HCT116 (cell line): ENCODE measurements at regions not wholly inside any gene's neighbourhood (a gene's known extent, or its start where the extent isn't known, plus 50 kb on each side); places are given as distances from the start of the nearest gene placed in this dataset.

Experiments used
- CBX3 ChIP-seq: IDR thresholded peaks from 2 replicates; pipeline ENCODE4 v1.6.1; 2012; ENCODE audit warnings: low read depth
- CEBPB ChIP-seq: IDR thresholded peaks from 2 replicates; pipeline ENCODE4 v1.6.1; 2012; ENCODE audit warnings: low read depth
- CTCF ChIP-seq, 3 experiments: fragments of 200-600 bp in 1 of 3; sonication (generic) in 1 of 3; IDR thresholded peaks in 2 of 3; conservative IDR thresholded peaks in 1 of 3; 2 replicates each; pipeline ENCODE4 v1.5.1; 2012 to 2017; ENCODE audit warnings: low read depth in 2 of 3, low read length in 2 of 3, antibody characterized with exemption in 1 of 3, borderline replicate concordance in 1 of 3, control low read depth in 1 of 3, mild to moderate bottlenecking in 1 of 3, mixed read lengths in 1 of 3, mixed run types in 1 of 3, moderate library complexity in 1 of 3; ENCODE audit not compliant: insufficient read depth in 1 of 3
- EZH2 ChIP-seq: fragments of 200-600 bp; sonication (generic); IDR thresholded peaks from 2 replicates; pipeline ENCODE4 v1.6.1; 2017; ENCODE audit warnings: antibody characterized with exemption, mixed run types
- EZH2phosphoT487 ChIP-seq: fragments of 200-600 bp; IDR thresholded peaks from 2 replicates; pipeline ENCODE4 v1.6.1; 2018; ENCODE audit warnings: antibody characterized with exemption, borderline replicate concordance
- JUND ChIP-seq: IDR thresholded peaks from 2 replicates; pipeline ENCODE4 v1.6.1; 2012
- MAX ChIP-seq: IDR thresholded peaks from 2 replicates; pipeline ENCODE4 v1.6.1; 2012
- POLR2A ChIP-seq: IDR thresholded peaks from 2 replicates; pipeline ENCODE4 v1.7.0; 2011; ENCODE audit warnings: borderline replicate concordance; ENCODE audit not compliant: insufficient read depth, insufficient read length; ENCODE audit errors: extremely low read depth
- POLR2AphosphoS5 ChIP-seq: IDR thresholded peaks from 2 replicates; pipeline ENCODE4 v1.6.1; 2011; ENCODE audit warnings: mild to moderate bottlenecking, low read depth, low read length, moderate library complexity
- REST ChIP-seq: IDR thresholded peaks from 2 replicates; pipeline ENCODE4 v1.6.1; 2012; ENCODE audit warnings: low read depth
- SP1 ChIP-seq: IDR thresholded peaks from 2 replicates; pipeline ENCODE4 v1.6.1; 2012; ENCODE audit warnings: low read depth
- TCF7L2 ChIP-seq: IDR thresholded peaks from 2 replicates; pipeline ENCODE4 v1.7.0; 2011; ENCODE audit warnings: borderline replicate concordance, inconsistent platforms; ENCODE audit not compliant: insufficient read depth, insufficient read length; ENCODE audit errors: extremely low read depth
- YY1 ChIP-seq: IDR thresholded peaks from 2 replicates; pipeline ENCODE4 v1.6.1; 2011; ENCODE audit warnings: low read length, low read depth, moderate library complexity, mild to moderate bottlenecking; ENCODE audit not compliant: insufficient replicate concordance; ENCODE audit errors: extremely low read depth

- TF ChIP-seq CTCF (IDR thresholded peaks at IDR 0.05 in 2 of 3, conservative IDR thresholded peaks at IDR 0.05 in 1 of 3; ENCODE audit: borderline replicate concordance in 1 of 3, insufficient read depth in 1 of 3, low read depth in 2 of 3, low read length in 2 of 3) (no peak), TCF7L2 (no peak), EZH2phosphoT487 (no peak), REST (no peak), CEBPB (no peak), EZH2 (no peak), POLR2AphosphoS5 (no peak), POLR2A (no peak), SP1 (no peak), CBX3 (no peak), YY1 (no peak), MAX (no peak), JUND (no peak)
Observed at GRCh38 chr10:117444497-117445040, 69.3 kb upstream of the PDZD8 start.
